B cell (primary cell): ENCODE measurements at regions not wholly inside any gene's neighbourhood (a gene's known extent, or its start where the extent isn't known, plus 50 kb on each side); places are given as distances from the start of the nearest gene placed in this dataset.

Source experiments
- ATAC-seq: fragments of 200-7000 bp; cut with Tn5 transposase; one replicate; pipeline ENCODE4 v1.10.0; 2021; ENCODE audit warnings: low read depth, mild to moderate bottlenecking, moderate number of reproducible peaks, moderate library complexity
- CTCF ChIA-PET: fragments of 350-600 bp; sonication (Branson Sonifier 250); formaldehyde crosslinking; loops from one replicate; lab custom pipeline; 2021; ENCODE audit warnings: antibody characterized with exemption, inconsistent platforms; lab: Charles Lee
- POLR2A ChIA-PET: fragments of 350-600 bp; sonication (Branson Sonifier 250); formaldehyde crosslinking; loops from one replicate; lab custom pipeline; 2021; ENCODE audit warnings: antibody characterized with exemption; lab: Charles Lee
- DNase-seq: peaks from one replicate; pipeline ENCODE4 v3.0.0; 2013
- H2AFZ ChIP-seq: 2 replicates; pipeline ENCODE4 v1.6.1; 2012; ENCODE audit warnings: mild to moderate bottlenecking, low read depth, low read length; ENCODE audit not compliant: insufficient read depth, poor library complexity, severe bottlenecking
- H3K27ac ChIP-seq, 2 donors: 1 replicate in 1 of 2; 2 replicates in 1 of 2; pipeline ENCODE4 v1.5.1; 2012 to 2013; ENCODE audit warnings: low read length in 2 of 2, mild to moderate bottlenecking in 2 of 2, moderate library complexity in 1 of 2
- H3K27me3 ChIP-seq, 4 experiments: fragments of 200-600 bp in 1 of 4; sonication (generic) in 1 of 4; replicated peaks in 1 of 4; 1 replicate in 2 of 4; 2 replicates in 2 of 4; pipeline versions ENCODE4 v1.6.1 to v1.7.0; 2013 to 2016; ENCODE audit warnings: low read length in 3 of 4, mild to moderate bottlenecking in 2 of 4, mixed read lengths in 1 of 4, moderate library complexity in 1 of 4; ENCODE audit not compliant: insufficient read depth in 4 of 4, control insufficient read depth in 3 of 4; ENCODE audit errors: control extremely low read depth in 1 of 4
- H3K36me3 ChIP-seq, 2 experiments: replicated peaks in 1 of 2; 1 replicate in 1 of 2; 2 replicates in 1 of 2; pipeline versions ENCODE4 v1.6.1 to v1.7.1; 2013; ENCODE audit warnings: low read length in 1 of 2; ENCODE audit not compliant: insufficient read depth in 2 of 2, control insufficient read depth in 1 of 2; ENCODE audit errors: control extremely low read depth in 1 of 2, extremely low read depth in 1 of 2
- H3K4me1 ChIP-seq, 2 donors: fragments of 200-600 bp in 1 of 2; sonication (generic) in 1 of 2; 1 replicate in 1 of 2; 2 replicates in 1 of 2; pipeline versions ENCODE4 v1.5.1 to v1.6.1; 2013 to 2017; ENCODE audit warnings: low read length in 2 of 2; ENCODE audit not compliant: control insufficient read depth in 2 of 2, insufficient read depth in 2 of 2
- H3K4me2 ChIP-seq: replicated peaks from 2 replicates; pipeline ENCODE3; 2012; ENCODE audit warnings: mild to moderate bottlenecking, low read depth, low read length; ENCODE audit not compliant: poor library complexity, severe bottlenecking
- H3K4me3 ChIP-seq, 5 experiments: fragments of 200-600 bp in 1 of 5; sonication (generic) in 1 of 5; 1 replicate in 3 of 5; 2 replicates in 2 of 5; pipeline versions ENCODE4 v1.5.1 to v1.7.0; 2011 to 2016; ENCODE audit warnings: low read length in 4 of 5, mild to moderate bottlenecking in 4 of 5, low read depth in 2 of 5, control low read depth in 1 of 5, moderate library complexity in 1 of 5; ENCODE audit not compliant: insufficient read depth in 1 of 5; ENCODE audit errors: control extremely low read depth in 1 of 5, extremely low read depth in 1 of 5
- H3K79me2 ChIP-seq: fragments of 200-600 bp; sonication (generic); one replicate; pipeline ENCODE4 v1.6.0; 2016; ENCODE audit warnings: low read length; ENCODE audit not compliant: control insufficient read depth, insufficient read depth
- H3K9ac ChIP-seq: fragments of 200-600 bp; sonication (generic); 2 replicates; pipeline ENCODE4 v1.6.1; 2017; ENCODE audit warnings: mild to moderate bottlenecking, low read length, moderate library complexity
- H3K9me3 ChIP-seq, 3 donors: one replicate each; pipeline versions ENCODE4 v1.6.1 to v1.7.1; 2013; ENCODE audit warnings: low read length in 2 of 3; ENCODE audit not compliant: control insufficient read depth in 2 of 3, insufficient read depth in 1 of 3; ENCODE audit errors: control extremely low read depth in 1 of 3
- H4K20me1 ChIP-seq: 2 replicates; pipeline ENCODE4 v1.6.0; 2012; ENCODE audit warnings: mild to moderate bottlenecking, low read length; ENCODE audit not compliant: insufficient read depth, control insufficient read depth, poor library complexity, severe bottlenecking
- H3K27ac Mint-ChIP-seq: one replicate; pipeline ENCODE4 v1.8.0; 2021; ENCODE audit warnings: mixed read lengths
- H3K27me3 Mint-ChIP-seq: one replicate; pipeline ENCODE4 v1.8.0; 2021; ENCODE audit warnings: mixed read lengths
- H3K4me1 Mint-ChIP-seq: one replicate; pipeline ENCODE4 v1.8.0; 2021; ENCODE audit warnings: mixed read lengths
- H3K4me3 Mint-ChIP-seq: one replicate; pipeline ENCODE4 v1.8.0; 2021; ENCODE audit warnings: mixed read lengths
- H3K9me3 Mint-ChIP-seq: one replicate; pipeline ENCODE4 v1.8.0; 2022; ENCODE audit warnings: mixed read lengths; ENCODE audit not compliant: insufficient read depth
- CTCF ChIP-seq: fragments of 200-600 bp; IDR thresholded peaks from one replicate; pipeline ENCODE4 v1.8.0; 2022; ENCODE audit warnings: antibody characterized with exemption, mild to moderate bottlenecking
- EZH2 ChIP-seq: IDR thresholded peaks from 2 replicates; pipeline ENCODE4 v1.6.1; 2012; ENCODE audit warnings: borderline replicate concordance, low read depth, mild to moderate bottlenecking, moderate library complexity, low read length; ENCODE audit not compliant: insufficient read depth, poor library complexity, severe bottlenecking
- WGBS: methylation state at CpG from one replicate; pipeline ENCODE4 v1.1.5; 2013; ENCODE audit warnings: missing lambda C conversion rate; ENCODE audit not compliant: insufficient coverage; 5-methylcytosine and 5-hydroxymethylcytosine counted together
- intact Hi-C: fragments of 100-400 bp; cut with micrococcal nuclease; formaldehyde crosslinking; loops from one replicate; pipeline ENCODE4 v1.10.0; 2022

GRCh38 chr2:150817422-150817821 lies 330.0 kb upstream of the RND3 start:
- H3K27ac Mint-ChIP-seq: no peak overlapping the region
- no CpG with 5 or more reads among the region's 2 CpGs for WGBS
- Histone ChIP-seq H3K9me3 (no peaks in the 10 kb centered on the region), H3K79me2 (no peaks in the 10 kb centered on the region), H3K4me3 (no peak overlapping the region), H3K4me2 (no peak overlapping the region), H3K27me3 (no peaks in the 10 kb centered on the region), H3K27ac (no peak overlapping the region), H3K9ac (no peak overlapping the region), H3K36me3 (no peaks in the 10 kb centered on the region), H3K4me1 (no peaks in the 10 kb centered on the region), H2AFZ (no peak overlapping the region), H4K20me1 (no peaks in the 10 kb centered on the region)
- no peaks in the 10 kb centered on the region for H3K4me1 Mint-ChIP-seq
- H3K9me3 Mint-ChIP-seq: no peaks in the 10 kb centered on the region
- no peak for DNase-seq
- no peak overlapping the region for H3K4me3 Mint-ChIP-seq
- H3K27me3 Mint-ChIP-seq: no peaks in the 10 kb centered on the region
- TF ChIP-seq CTCF (no peak), EZH2 (no peak)
- no peak for ATAC-seq
- POLR2A ChIA-PET: no interaction called here
- CTCF ChIA-PET: no interaction called here
- intact Hi-C loops: no loop called here

- ATAC-seq: no peak
- no CpG with 5 or more reads among the region's 1 CpG for WGBS
- Mint-ChIP-seq H3K27me3 (peaks cover 3% of the 10 kb centered on the region), H3K27ac (no peak overlapping the region), H3K9me3 (no peaks in the 10 kb centered on the region), H3K4me1 (no peaks in the 10 kb centered on the region), H3K4me3 (no peak overlapping the region)
- no peaks in the 10 kb centered on the region for H3K4me1 ChIP-seq
- H3K36me3 ChIP-seq: no peaks in the 10 kb centered on the region
- no peak overlapping the region for H2AFZ ChIP-seq
- TF ChIP-seq CTCF (no peak), EZH2 (no peak)
- intact Hi-C loops: no loop called here
- ChIA-PET POLR2A (no interaction called here), CTCF (no interaction called here)
- H3K27ac ChIP-seq: no peak overlapping the region
- H3K4me2 ChIP-seq: no peak overlapping the region
- no peak overlapping the region for H3K4me3 ChIP-seq
- no peak for DNase-seq
- H3K9me3 ChIP-seq: no peaks in the 10 kb centered on the region
- no peaks in the 10 kb centered on the region for H3K27me3 ChIP-seq
- no peaks in the 10 kb centered on the region for H4K20me1 ChIP-seq
- no peak overlapping the region for H3K9ac ChIP-seq
- H3K79me2 ChIP-seq: no peaks in the 10 kb centered on the region
Measured at GRCh38 chr2:150812664-150813367, 325.3 kb upstream of the RND3 start.
